Right cardiac atrium (tissue), 5 donors: ENCODE measurements at regions not wholly inside any gene's neighbourhood (a gene's known extent, or its start where the extent isn't known, plus 50 kb on each side); places are given as distances from the start of the nearest gene placed in this dataset.

Experiments used
- ATAC-seq, 2 donors: fragments of 200-7000 bp; cut with Tn5 transposase; one replicate each; pipeline versions ENCODE4 v1.8.0 to v1.9.1; 2020; ENCODE audit warnings: moderate library complexity in 2 of 2, mild to moderate bottlenecking in 1 of 2
- DNase-seq, 3 donors: peaks; one replicate each; pipeline ENCODE4 v3.0.0-alpha.2; 2020
- H3K27ac ChIP-seq: one replicate; pipeline ENCODE4 v1.5.1; 2013; ENCODE audit warnings: mild to moderate bottlenecking, low read length, control low read depth, moderate library complexity
- H3K27me3 ChIP-seq: one replicate; pipeline ENCODE4 v1.6.1; 2013; ENCODE audit not compliant: control insufficient read depth, insufficient read depth
- H3K4me1 ChIP-seq: one replicate; pipeline ENCODE4 v1.6.1; 2013; ENCODE audit warnings: low read length; ENCODE audit not compliant: control insufficient read depth, insufficient read depth
- H3K4me3 ChIP-seq: one replicate; pipeline ENCODE4 v1.5.1; 2013; ENCODE audit warnings: low read length, control low read depth
- H3K9me3 ChIP-seq: one replicate; pipeline ENCODE4 v1.6.1; 2013; ENCODE audit warnings: low read length; ENCODE audit not compliant: control insufficient read depth
- WGBS: extraction: QIAGEN DNeasy Blood & Tissue Kit; methylation state at CpG from one replicate; pipeline ENCODE4 v1.1.7; 2013; 5-methylcytosine and 5-hydroxymethylcytosine counted together
- intact Hi-C, 4 donors: fragments of 100-400 bp; cut with DNase I; formaldehyde crosslinking; loops; one replicate each; pipeline versions ENCODE4 v1.11.0 to v1.14.0; 2022 to 2023
- donor health status: healthy with polysubstance abuse.
- donor health status: DM: no; HTN: yes; CAD: no.
- donor health status: DM: no; HTN: no; CAD: no.
- donor health status: DM: no; HTN: yes; CAD: no; lungs with severe emphysema.
- donor health status: DM: yes; HTN: yes; CAD: no.

- H3K27ac ChIP-seq, result no peak overlapping the region
- no peak for DNase-seq
- intact Hi-C loops, result no loop called here
- H3K27me3 ChIP-seq, result no peaks in the 10 kb centered on the region
- ATAC-seq, result no peak
- no peak overlapping the region for H3K4me3 ChIP-seq
- no peaks in the 10 kb centered on the region for H3K4me1 ChIP-seq
- 89% methylated on average over 2 of the region's 2 CpGs for WGBS
- H3K9me3 ChIP-seq, result no peaks in the 10 kb centered on the region
Measured at GRCh38 chr5:108625654-108626053, 122.0 kb upstream of the FER start.

- ATAC-seq (no peak), DNase-seq (no peak)
- H3K27me3 ChIP-seq, result no peaks in the 10 kb centered on the region
- intact Hi-C loops, result no loop called here
- H3K27ac ChIP-seq, result no peak overlapping the region
- no peak overlapping the region for H3K4me3 ChIP-seq
- H3K4me1 ChIP-seq, result no peaks in the 10 kb centered on the region
- no peaks in the 10 kb centered on the region for H3K9me3 ChIP-seq
Measured at GRCh38 chr5:108623826-108624225, 123.9 kb upstream of the FER start.

GRCh38 chr5:108620516-108620915 lies 127.2 kb upstream of the FER start:
- H3K4me1 ChIP-seq, result no peaks in the 10 kb centered on the region
- no peak overlapping the region for H3K4me3 ChIP-seq
- no peak overlapping the region for H3K27ac ChIP-seq
- ATAC-seq (no peak), DNase-seq (no peak)
- H3K9me3 ChIP-seq, result no peaks in the 10 kb centered on the region
- 66% methylated on average over 6 of the region's 6 CpGs for WGBS
- intact Hi-C loops, result no loop called here
- no peaks in the 10 kb centered on the region for H3K27me3 ChIP-seq

GRCh38 chr5:108619815-108620214 lies 127.9 kb upstream of the FER start:
- no peak overlapping the region for H3K27ac ChIP-seq
- no peak for DNase-seq
- no peaks in the 10 kb centered on the region for H3K4me1 ChIP-seq
- 89% methylated on average over 10 of the region's 10 CpGs for WGBS
- no peaks in the 10 kb centered on the region for H3K9me3 ChIP-seq
- no peaks in the 10 kb centered on the region for H3K27me3 ChIP-seq
- intact Hi-C loops, result no loop called here
- H3K4me3 ChIP-seq, result no peak overlapping the region
- no peak for ATAC-seq

- H3K4me3 ChIP-seq, result no peak overlapping the region
- intact Hi-C loops, result no loop called here
- WGBS, result 70% methylated on average over 8 of the region's 8 CpGs
- no peak overlapping the region for H3K27ac ChIP-seq
- no peaks in the 10 kb centered on the region for H3K9me3 ChIP-seq
- ATAC-seq (no peak), DNase-seq (no peak)
- no peaks in the 10 kb centered on the region for H3K4me1 ChIP-seq
- no peaks in the 10 kb centered on the region for H3K27me3 ChIP-seq
Measured at GRCh38 chr5:108617467-108618435, 129.9 kb upstream of the FER start.

- no peak for ATAC-seq
- no peak for DNase-seq
- H3K4me1 ChIP-seq, result no peaks in the 10 kb centered on the region
- intact Hi-C loops, result no loop called here
- no peaks in the 10 kb centered on the region for H3K27me3 ChIP-seq
- H3K4me3 ChIP-seq, result no peak overlapping the region
- H3K27ac ChIP-seq, result no peak overlapping the region
- WGBS, result 66% methylated on average over 2 of the region's 2 CpGs
- no peaks in the 10 kb centered on the region for H3K9me3 ChIP-seq
Measured at GRCh38 chr5:108615216-108615615, 132.5 kb upstream of the FER start.

GRCh38 chr5:108607421-108607820 lies 140.3 kb upstream of the FER start:
- no peak overlapping the region for H3K27ac ChIP-seq
- no peaks in the 10 kb centered on the region for H3K27me3 ChIP-seq
- no peaks in the 10 kb centered on the region for H3K9me3 ChIP-seq
- intact Hi-C loops, result no loop called here
- ATAC-seq (no peak), DNase-seq (no peak)
- no peak overlapping the region for H3K4me3 ChIP-seq
- no peaks in the 10 kb centered on the region for H3K4me1 ChIP-seq
- WGBS, result 82% methylated on average over 1 of the region's 1 CpG

- intact Hi-C loops, result no loop called here
- no peak overlapping the region for H3K27ac ChIP-seq
Measured at GRCh38 chr5:108606185-108606584, 141.5 kb upstream of the FER start.

GRCh38 chr5:108602830-108603229 lies 144.9 kb upstream of the FER start:
- 98% methylated on average over 1 of the region's 1 CpG for WGBS
- ATAC-seq (no peak), DNase-seq (no peak)
- intact Hi-C loops, result no loop called here
- Histone ChIP-seq H3K9me3 (no peaks in the 10 kb centered on the region), H3K4me1 (no peaks in the 10 kb centered on the region), H3K4me3 (no peak overlapping the region), H3K27ac (no peak overlapping the region), H3K27me3 (no peaks in the 10 kb centered on the region)

More at GRCh38 chr5:108606185-108606584, 141.5 kb upstream of the FER start:
- Histone ChIP-seq H3K4me3 (no peak overlapping the region), H3K27me3 (no peaks in the 10 kb centered on the region), H3K9me3 (no peaks in the 10 kb centered on the region), H3K4me1 (no peaks in the 10 kb centered on the region)
- DNase-seq, result no peak
- ATAC-seq, result no peak

- Histone ChIP-seq H3K4me3 (no peak overlapping the region), H3K27ac (no peak overlapping the region), H3K4me1 (no peaks in the 10 kb centered on the region), H3K27me3 (no peaks in the 10 kb centered on the region), H3K9me3 (no peaks in the 10 kb centered on the region)
- ATAC-seq, result no peak
- intact Hi-C loops, result no loop called here
- no peak for DNase-seq
- 86% methylated on average over 2 of the region's 2 CpGs for WGBS
Measured at GRCh38 chr5:108590799-108591198, 156.9 kb upstream of the FER start.

GRCh38 chr5:108588323-108588722 lies 159.4 kb upstream of the FER start:
- no peaks in the 10 kb centered on the region for H3K27me3 ChIP-seq

GRCh38 chr5:108587821-108588220 lies 159.9 kb upstream of the FER start:
- intact Hi-C loops, result no loop called here
- Histone ChIP-seq H3K9me3 (no peaks in the 10 kb centered on the region), H3K27ac (no peak overlapping the region), H3K4me1 (no peaks in the 10 kb centered on the region), H3K27me3 (no peaks in the 10 kb centered on the region), H3K4me3 (no peak overlapping the region)
- DNase-seq (no peak), ATAC-seq (no peak)

More at GRCh38 chr5:108588323-108588722, 159.4 kb upstream of the FER start:
- Histone ChIP-seq H3K27ac (no peak overlapping the region), H3K4me3 (no peak overlapping the region), H3K4me1 (no peaks in the 10 kb centered on the region), H3K9me3 (no peaks in the 10 kb centered on the region)
- intact Hi-C loops, result no loop called here
- 82% methylated on average over 2 of the region's 2 CpGs for WGBS
- ATAC-seq, result no peak
- no peak for DNase-seq
